GM23248 (cell line): ENCODE measurements at regions not wholly inside any gene's neighbourhood (a gene's known extent, or its start where the extent isn't known, plus 50 kb on each side); places are given as distances from the start of the nearest gene placed in this dataset.

ENCODE experiments used
- EZH2 ChIP-seq: fragments of 200-600 bp; sonication (generic); IDR thresholded peaks from 2 replicates; pipeline ENCODE4 v1.6.1; 2018; ENCODE audit warnings: antibody characterized with exemption, mild to moderate bottlenecking; ENCODE audit not compliant: insufficient read depth, poor library complexity, severe bottlenecking
- EZH2phosphoT487 ChIP-seq: fragments of 200-600 bp; sonication (generic); IDR thresholded peaks from 2 replicates; pipeline ENCODE4 v1.6.1; 2018; ENCODE audit warnings: antibody characterized with exemption, moderate library complexity, mild to moderate bottlenecking, low read depth; ENCODE audit not compliant: insufficient read depth

DNA sequence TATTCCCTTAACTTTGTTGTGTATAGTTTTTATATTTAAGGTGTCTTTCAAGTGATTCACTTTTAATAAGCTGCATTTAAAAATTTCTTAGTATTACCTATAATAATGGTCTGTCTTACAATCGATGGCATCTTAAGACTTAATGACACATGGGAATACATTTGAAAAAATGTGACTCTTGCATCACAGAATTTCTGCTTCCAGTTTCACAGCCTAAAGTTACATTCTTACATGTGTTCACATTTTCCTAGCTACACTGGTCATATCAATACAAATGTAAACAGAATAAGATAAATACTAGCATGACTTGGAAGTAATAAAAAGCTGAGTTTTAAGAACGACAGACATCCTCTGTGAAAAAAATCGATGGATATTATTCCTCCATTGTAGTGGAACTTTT is 1597.1 kb upstream of the MIR17HG start:
- TF ChIP-seq EZH2 (no peak), EZH2phosphoT487 (no peak)
